Endothelial cell of umbilical vein (primary cell): ENCODE measurements at regions not wholly inside any gene's neighbourhood (a gene's known extent, or its start where the extent isn't known, plus 50 kb on each side); places are given as distances from the start of the nearest gene placed in this dataset.

Source experiments
- BruUV-seq: library from RNA; stranded (reverse); fragments of 400-500 nt; replicated peaks from 2 replicates; lab custom pipeline; 2021; lab: Mats Ljungman, UMichigan
- CTCF ChIA-PET: fragments of 300-600, 350-600 bp; sonication (Branson Sonifier 250); formaldehyde crosslinking; loops from one replicate; lab custom pipeline; 2021; ENCODE audit warnings: antibody characterized with exemption, inconsistent platforms; lab: Charles Lee
- POLR2A ChIA-PET: fragments of 300-600, 350-600 bp; sonication (Branson Sonifier 250); formaldehyde crosslinking; loops from one replicate; lab custom pipeline; 2021; ENCODE audit warnings: antibody characterized with exemption, inconsistent platforms; lab: Charles Lee
- DNase-seq: peaks from one replicate; pipeline ENCODE4 v3.0.0-alpha.2; 2011; ENCODE audit warnings: low read depth, low spot score
- FAIRE-seq: peaks from 2 replicates; lab custom pipeline; 2011; peaks lifted over from hg19 to GRCh38; lab: Jason Lieb, UNC
- H2AFZ ChIP-seq: 2 replicates; pipeline ENCODE4 v1.6.0; 2012; ENCODE audit warnings: low read depth, low read length, control low read depth, inconsistent platforms
- H3K27ac ChIP-seq: 2 replicates; pipeline ENCODE4 v1.5.1; 2011; ENCODE audit warnings: low read depth, mild to moderate bottlenecking, control low read depth, low read length, moderate library complexity; ENCODE audit not compliant: insufficient read depth
- H3K27me3 ChIP-seq, 2 experiments: 2 replicates each; pipeline versions ENCODE4 v1.6.0 to v1.6.1; 2011; ENCODE audit warnings: low read length in 2 of 2, mixed read lengths in 1 of 2; ENCODE audit not compliant: control insufficient read depth in 2 of 2, insufficient read depth in 2 of 2
- H3K36me3 ChIP-seq, 2 experiments: 2 replicates in 1 of 2; 3 replicates in 1 of 2; pipeline ENCODE4 v1.5.1; 2011; ENCODE audit warnings: low read length in 2 of 2, mild to moderate bottlenecking in 1 of 2, moderate library complexity in 1 of 2; ENCODE audit not compliant: control insufficient read depth in 2 of 2, insufficient read depth in 2 of 2; ENCODE audit errors: extremely low read depth in 1 of 2
- H3K4me1 ChIP-seq: 3 replicates; pipeline ENCODE4 v1.5.1; 2011; ENCODE audit warnings: mild to moderate bottlenecking, low read length; ENCODE audit not compliant: control insufficient read depth, insufficient read depth; ENCODE audit errors: extremely low read depth
- H3K4me2 ChIP-seq: 2 replicates; pipeline ENCODE4 v1.6.1; 2011; ENCODE audit warnings: low read length, control low read depth, mixed read lengths; ENCODE audit not compliant: insufficient read depth
- H3K4me3 ChIP-seq, 3 experiments: fragments of 200-600 bp in 1 of 3; sonication (generic), shearing (Covaris generic) in 1 of 3; replicated peaks in 1 of 3; 2 replicates each; pipeline ENCODE4 v1.5.1; 2011 to 2016; ENCODE audit warnings: control low read depth in 3 of 3, low read length in 3 of 3, mild to moderate bottlenecking in 2 of 3, inconsistent platforms in 1 of 3, low read depth in 1 of 3, moderate library complexity in 1 of 3; ENCODE audit not compliant: insufficient read depth in 1 of 3
- H3K79me2 ChIP-seq: 2 replicates; pipeline ENCODE4 v1.6.0; 2012; ENCODE audit warnings: low read length, inconsistent platforms; ENCODE audit not compliant: control insufficient read depth, insufficient read depth
- H3K9ac ChIP-seq: replicated peaks from 2 replicates; pipeline ENCODE3; 2011; ENCODE audit warnings: low read length, control low read depth; ENCODE audit not compliant: insufficient read depth; ENCODE audit errors: extremely low read depth
- H3K9me1 ChIP-seq: replicated peaks from 3 replicates; pipeline ENCODE4 v1.6.0; 2011; ENCODE audit warnings: mild to moderate bottlenecking, low read length; ENCODE audit not compliant: control insufficient read depth, insufficient read depth; ENCODE audit errors: extremely low read depth
- H3K9me3 ChIP-seq: replicated peaks from 2 replicates; pipeline ENCODE4 v1.5.1; 2012; ENCODE audit warnings: low read length, inconsistent platforms; ENCODE audit not compliant: control insufficient read depth, insufficient read depth
- H4K20me1 ChIP-seq: replicated peaks from 2 replicates; pipeline ENCODE3; 2011; ENCODE audit warnings: mild to moderate bottlenecking, low read length; ENCODE audit not compliant: control insufficient read depth, insufficient read depth; ENCODE audit errors: extremely low read depth
- CTCF ChIP-seq, 2 donors: IDR thresholded peaks; 1 replicate in 1 of 2; 2 replicates in 1 of 2; pipeline ENCODE4 v1.5.1; 2011; ENCODE audit warnings: low read length in 2 of 2, mild to moderate bottlenecking in 2 of 2, moderate library complexity in 2 of 2, control low read depth in 1 of 2, inconsistent platforms in 1 of 2, low read depth in 1 of 2; ENCODE audit not compliant: insufficient read depth in 1 of 2; ENCODE audit errors: extremely low read depth in 1 of 2
- EZH2 ChIP-seq: IDR thresholded peaks from 2 replicates; pipeline ENCODE4 v1.6.1; 2012; ENCODE audit warnings: borderline replicate concordance, low read depth, mild to moderate bottlenecking, moderate library complexity, low read length, inconsistent platforms; ENCODE audit not compliant: severe bottlenecking
- FOS ChIP-seq: IDR thresholded peaks from 2 replicates; pipeline ENCODE4 v1.6.1; 2011; ENCODE audit warnings: mild to moderate bottlenecking, low read length, moderate library complexity, borderline replicate concordance; ENCODE audit not compliant: insufficient read depth
- GATA2 ChIP-seq: IDR thresholded peaks from 2 replicates; pipeline ENCODE4 v1.7.0; 2011; ENCODE audit warnings: low read depth, mild to moderate bottlenecking, moderate library complexity, mixed read lengths, low read length; ENCODE audit not compliant: insufficient read length, insufficient read depth
- JUN ChIP-seq: IDR thresholded peaks from 2 replicates; pipeline ENCODE4 v1.6.1; 2011; ENCODE audit warnings: borderline replicate concordance, low read depth; ENCODE audit not compliant: insufficient read length, insufficient read depth
- MAX ChIP-seq: IDR thresholded peaks from 2 replicates; pipeline ENCODE4 v1.6.1; 2011; ENCODE audit not compliant: insufficient read depth, insufficient read length
- MYC ChIP-seq: IDR thresholded peaks from one replicate; pipeline ENCODE4 v1.6.1; 2011; ENCODE audit warnings: mild to moderate bottlenecking, low read depth, low read length
- POLR2A ChIP-seq: IDR thresholded peaks from 2 replicates; pipeline ENCODE4 v1.6.1; 2012; ENCODE audit warnings: low read depth, mild to moderate bottlenecking, control low read depth, low read length
- POLR2AphosphoS5 ChIP-seq: IDR thresholded peaks from 2 replicates; pipeline ENCODE4 v1.6.1; 2012; ENCODE audit warnings: low read depth, mild to moderate bottlenecking, control low read depth, low read length, moderate library complexity; ENCODE audit not compliant: insufficient read depth
- dilution Hi-C: fragments of 300-500 bp; cut with MboI; formaldehyde crosslinking; loops from one replicate; pipeline ENCODE4 v1.15.0; 2019; ENCODE audit warnings: low sequenced_read_pairs; ENCODE audit not compliant: extremely low pct_ligation_motif_present
- intact Hi-C: fragments of 100-400 bp; cut with micrococcal nuclease; formaldehyde crosslinking; loops from one replicate; pipeline ENCODE4 v1.10.0; 2022

- no peaks in the 10 kb centered on the region for H3K36me3 ChIP-seq
- no peak overlapping the region for H3K27ac ChIP-seq
- ChIA-PET POLR2A (no interaction called here), CTCF (no interaction called here)
- H4K20me1 ChIP-seq: no peaks in the 10 kb centered on the region
- H3K79me2 ChIP-seq: no peaks in the 10 kb centered on the region
- no peaks in the 10 kb centered on the region for H3K4me1 ChIP-seq
- H2AFZ ChIP-seq: no peak overlapping the region
- H3K9ac ChIP-seq: no peak overlapping the region
- peaks cover 7% of the 10 kb centered on the region for H3K9me3 ChIP-seq
- BruUV-seq: no TSS peak
- intact Hi-C loops: no loop called here
- no peak for FAIRE-seq
- no peaks in the 10 kb centered on the region for H3K27me3 ChIP-seq
- H3K4me3 ChIP-seq: no peak overlapping the region
- H3K9me1 ChIP-seq: no peaks in the 10 kb centered on the region
- H3K4me2 ChIP-seq: no peak overlapping the region
- TF ChIP-seq JUN: no peak
- dilution Hi-C loops: no loop called here
- DNase-seq: no peak
Measured at GRCh38 chr19:29372461-29372860, 153.3 kb upstream of the VSTM2B start.

GRCh38 chr19:29372921-29373797, 152.6 kb upstream of the VSTM2B start:
- Histone ChIP-seq H3K4me2 (no peak overlapping the region), H3K9me1 (no peaks in the 10 kb centered on the region), H3K27ac (no peak overlapping the region), H3K36me3 (no peaks in the 10 kb centered on the region), H2AFZ (no peak overlapping the region), H3K27me3 (no peaks in the 10 kb centered on the region), H3K9me3 (peaks cover 10% of the 10 kb centered on the region), H3K79me2 (no peaks in the 10 kb centered on the region), H4K20me1 (no peaks in the 10 kb centered on the region), H3K4me1 (no peaks in the 10 kb centered on the region), H3K4me3 (no peak overlapping the region), H3K9ac (no peak overlapping the region)
- DNase-seq: no peak
- intact Hi-C loops: no loop called here
- dilution Hi-C loops: no loop called here
- ChIA-PET CTCF (no interaction called here), POLR2A (no interaction called here)
- TF ChIP-seq MYC (no peak), FOS (no peak), POLR2AphosphoS5 (no peak), POLR2A (no peak), JUN (no peak), MAX (no peak), CTCF (IDR thresholded peaks at IDR 0.05; ENCODE audit: extremely low read depth in 1 of 2, insufficient read depth in 1 of 2, low read depth in 1 of 2, low read length in 2 of 2) (no peak), EZH2 (no peak), GATA2 (no peak)
- BruUV-seq: no TSS peak
- FAIRE-seq: no peak
